GM19452 (cell line): ENCODE measurements at regions not wholly inside any gene's neighbourhood (a gene's known extent, or its start where the extent isn't known, plus 50 kb on each side); places are given as distances from the start of the nearest gene placed in this dataset.
"Not testable (repeated sequence)": the region's sequence is repeated elsewhere in the genome, so short reads cannot be mapped to it uniquely, and the experiment has no call there.

Experiments used
- ATAC-seq: cut with Tn5 transposase; IDR thresholded peaks from one replicate; pipeline ENCODE4 v1.9.1; 2021; ENCODE audit not compliant: unreplicated experiment

DNA sequence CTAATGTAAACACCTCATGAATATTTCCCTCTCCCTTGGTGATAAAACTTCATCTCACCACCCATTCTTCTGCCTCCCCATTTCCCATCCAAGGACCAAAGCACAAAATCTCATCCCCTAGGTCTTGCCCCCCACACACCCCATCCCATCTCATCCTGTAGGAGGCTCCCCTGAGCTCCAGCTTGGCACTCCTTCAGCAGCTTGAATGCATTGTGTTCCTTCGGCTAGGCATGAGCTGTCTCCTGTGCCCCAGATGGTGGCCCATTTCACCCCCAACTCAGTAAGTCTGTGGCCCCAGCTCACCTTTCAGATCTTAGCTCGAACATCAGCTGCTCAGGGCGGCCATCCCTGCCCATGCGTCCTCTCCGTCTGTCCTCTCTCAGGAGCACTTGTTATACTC is 203.6 kb upstream of the NR2F2 start:
- no peak for ATAC-seq

DNA sequence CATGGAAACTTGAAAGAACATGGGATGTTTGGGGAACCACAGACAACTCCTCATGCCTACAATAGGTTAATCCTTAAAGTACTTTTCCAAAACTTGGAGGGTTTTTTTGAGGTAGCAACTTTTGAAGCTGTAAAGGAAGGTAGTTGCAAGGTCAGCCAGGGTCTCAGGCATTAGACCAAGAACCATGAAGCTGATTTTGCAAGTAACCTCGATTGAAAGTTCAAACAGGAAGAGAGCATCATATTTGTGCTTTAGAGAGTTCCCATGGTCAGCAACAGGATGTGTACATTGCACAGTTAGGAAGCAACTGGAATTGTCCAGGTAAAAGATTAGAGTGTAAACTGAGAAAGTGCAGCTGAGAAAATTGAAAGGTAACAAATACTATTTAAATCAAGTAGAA is 199.8 kb upstream of the NR2F2 start:
- no peak for ATAC-seq

DNA sequence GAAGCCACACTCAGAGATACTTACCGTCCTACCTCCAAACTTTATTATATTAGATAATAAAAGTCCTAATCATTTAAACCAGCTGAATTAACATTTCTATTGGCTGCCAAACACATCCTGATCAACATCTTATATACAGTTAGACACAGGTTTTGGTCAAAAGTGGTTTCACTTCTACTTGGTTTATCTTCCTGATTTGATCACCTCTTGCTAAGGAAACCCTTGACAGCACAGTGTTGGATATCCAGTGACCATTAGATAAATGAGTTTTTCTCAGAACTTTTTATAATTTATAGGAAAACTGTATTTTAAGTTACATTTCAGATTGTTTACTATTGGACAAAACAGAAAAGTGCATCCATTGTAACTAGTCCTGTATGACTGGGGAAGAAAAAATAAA is 198.4 kb upstream of the NR2F2 start:
- ATAC-seq, result no peak

DNA sequence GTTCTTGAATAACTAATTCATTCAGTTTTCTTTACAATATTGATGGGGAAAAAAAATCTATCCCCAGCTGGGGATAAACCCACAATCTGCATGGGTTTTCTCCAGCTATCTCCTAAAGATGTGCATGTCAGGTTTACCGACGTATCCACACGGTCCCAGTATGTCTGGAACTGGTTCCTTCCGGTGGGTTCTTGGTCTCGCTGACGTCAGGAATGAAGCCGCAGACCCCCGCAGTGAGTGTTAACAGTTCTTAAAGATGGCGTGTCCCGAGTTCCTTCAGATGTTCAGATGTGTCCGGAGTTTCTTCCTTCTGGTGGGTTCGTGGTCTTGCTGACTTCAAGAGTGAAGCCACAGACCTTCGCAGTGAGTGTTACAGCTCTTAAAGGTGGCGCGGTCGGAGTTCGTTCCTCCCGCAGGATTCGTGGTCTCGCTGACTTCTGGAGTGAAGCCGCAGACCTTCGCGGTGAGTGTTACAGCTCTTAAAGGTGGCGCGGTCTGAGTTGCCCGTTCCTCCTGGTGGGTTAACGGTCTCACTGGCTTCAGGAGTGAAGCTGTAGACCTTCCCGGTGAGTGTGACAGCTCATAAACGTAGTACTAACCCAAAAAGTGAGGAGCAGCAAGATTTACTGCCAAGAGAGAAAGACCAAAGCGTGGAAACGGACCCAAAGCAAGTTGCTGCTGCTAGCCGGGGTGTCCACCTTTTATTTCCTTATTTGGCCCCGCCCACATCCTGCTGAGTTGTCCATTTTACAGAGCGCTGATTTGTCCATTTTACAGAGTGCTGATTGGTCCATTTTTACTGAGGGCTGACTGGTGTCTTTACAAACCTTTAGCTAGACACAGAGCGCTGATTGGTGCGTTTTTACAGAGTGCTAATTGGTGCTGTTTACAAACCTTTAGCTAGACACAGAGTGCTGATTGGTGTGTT is 195.1 kb upstream of the NR2F2 start:
- no peak for ATAC-seq

DNA sequence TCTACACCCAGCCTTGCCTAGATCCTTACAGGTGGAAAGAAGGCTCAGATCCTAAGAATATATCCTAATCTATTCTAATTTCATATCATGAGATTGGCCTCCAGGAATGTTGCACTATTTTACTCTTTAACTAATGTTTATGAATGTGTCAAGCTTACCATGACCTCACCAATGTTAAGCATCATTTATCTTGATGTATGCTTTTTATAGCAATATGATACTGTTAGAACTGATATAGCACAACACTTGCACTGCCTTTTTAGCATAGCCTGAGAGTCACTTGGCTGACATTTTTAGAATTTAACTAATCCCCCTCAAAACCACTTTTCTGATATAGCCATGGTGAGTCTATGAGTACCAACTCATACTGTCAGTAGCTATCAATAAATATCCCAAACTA is 191.5 kb upstream of the NR2F2 start:
- no peak for ATAC-seq

DNA sequence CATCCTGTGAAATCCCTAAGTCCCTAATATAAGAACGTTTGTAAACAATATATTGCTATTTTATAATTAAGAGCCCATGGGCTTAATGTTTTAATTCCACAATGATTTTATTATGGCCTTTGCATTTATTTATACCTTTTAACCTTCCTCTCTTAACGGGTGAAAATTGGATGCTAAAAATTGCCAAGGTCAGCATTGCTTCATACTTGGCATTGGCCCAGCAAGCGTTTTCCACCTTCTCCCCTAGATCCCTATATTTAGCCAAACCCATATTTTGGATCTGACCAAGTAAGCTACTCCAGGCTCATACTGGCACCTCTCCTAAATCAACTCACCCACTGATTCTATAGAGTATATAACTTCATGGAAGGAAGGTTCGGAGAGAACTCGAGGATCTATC is 188.0 kb upstream of the NR2F2 start:
- ATAC-seq, result no peak

DNA sequence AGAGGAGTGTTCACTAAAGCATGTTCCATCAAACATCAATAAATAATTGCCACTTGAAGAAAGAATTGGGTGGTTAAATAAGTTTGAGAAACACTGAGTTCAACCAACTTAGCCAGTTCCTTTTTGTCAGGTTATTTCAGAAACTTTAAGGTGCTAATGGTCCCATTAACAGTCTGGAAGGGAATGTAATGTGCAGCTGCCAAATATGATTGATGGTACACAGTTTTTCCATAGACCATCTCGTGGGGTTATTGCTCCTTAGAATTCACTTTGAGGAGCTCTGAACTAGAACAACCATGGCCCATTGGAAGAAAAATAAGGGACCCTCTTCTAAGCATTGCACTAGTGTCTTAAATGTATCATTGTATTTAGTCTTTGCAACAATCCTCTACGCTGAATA is 185.8 kb upstream of the NR2F2 start:
- ATAC-seq, result no peak

DNA sequence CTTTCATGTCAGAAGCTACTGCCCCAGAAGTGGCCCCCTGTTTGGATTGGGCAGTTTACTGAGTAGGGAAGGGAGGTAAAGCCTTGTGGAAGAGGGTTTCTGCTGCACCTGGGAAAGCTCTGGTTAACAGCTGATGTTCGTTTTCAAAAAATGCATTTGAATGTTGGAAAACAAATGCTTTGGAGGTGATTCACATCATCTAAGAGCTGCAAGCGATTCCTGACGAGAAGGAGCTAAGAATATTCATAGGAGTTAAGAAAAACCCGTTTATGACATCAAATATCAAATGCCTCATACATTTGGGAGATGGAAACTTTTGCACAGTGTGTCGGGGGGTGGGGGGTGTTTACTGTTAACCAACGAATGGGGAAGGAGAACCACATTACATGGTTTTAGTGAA is 183.8 kb upstream of the NR2F2 start:
- ATAC-seq, result no peak

DNA sequence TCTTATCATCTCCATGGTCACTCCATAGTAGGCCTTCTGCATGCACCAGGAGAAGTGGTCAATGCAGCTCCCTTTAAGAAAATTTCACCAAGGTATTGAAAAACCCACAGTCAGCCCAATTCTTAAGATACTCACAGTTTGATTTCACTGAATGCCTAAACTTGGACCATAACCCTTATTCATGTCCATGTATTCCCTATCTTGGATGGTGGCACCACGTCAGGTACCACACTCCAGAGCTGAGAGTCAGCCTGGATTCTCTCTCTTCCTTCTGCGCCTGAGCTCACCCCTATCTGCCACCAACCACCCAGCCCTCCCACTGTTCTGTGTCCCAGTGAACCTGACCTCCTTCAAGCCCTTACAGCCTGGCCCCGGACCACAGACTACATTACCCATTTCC is 183.2 kb upstream of the NR2F2 start:
- no peak for ATAC-seq

DNA sequence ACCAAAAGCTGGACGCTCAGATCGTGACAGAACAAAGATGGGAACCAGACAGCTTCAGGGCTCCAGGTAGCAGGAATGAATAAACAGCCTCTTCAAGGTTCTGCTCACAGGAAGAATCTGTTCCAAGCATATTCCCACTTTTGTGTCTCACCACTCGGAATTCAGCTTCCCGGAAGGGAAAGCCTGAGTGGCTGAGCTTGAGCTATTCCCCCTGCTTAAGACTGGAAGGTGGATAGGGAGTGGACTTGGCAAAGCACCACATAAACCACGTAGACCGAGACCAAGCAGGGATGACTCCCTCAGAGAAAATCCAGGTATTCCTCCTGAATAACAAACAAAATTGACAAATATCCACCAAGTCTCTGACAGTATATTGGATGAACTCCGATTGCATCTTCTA is 180.2 kb upstream of the NR2F2 start:
- ATAC-seq, result no peak

DNA sequence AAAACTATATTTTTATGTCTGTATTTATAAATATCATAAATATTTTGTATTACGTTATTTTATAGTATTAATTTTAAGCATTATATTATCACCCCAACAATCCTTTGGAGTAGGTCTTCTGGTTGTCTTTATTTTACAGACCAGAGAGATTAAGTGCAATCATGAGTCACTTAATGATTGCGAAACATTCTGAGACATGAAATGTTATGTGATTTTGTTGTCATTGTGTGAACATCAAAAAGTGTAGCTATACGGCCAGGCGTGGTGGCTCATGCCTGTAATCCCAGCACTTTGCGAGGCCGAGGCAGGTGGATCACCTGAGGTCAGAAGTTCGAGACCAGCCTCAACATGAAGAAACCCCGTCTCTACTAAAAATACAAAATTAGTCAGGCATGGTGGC is 178.8 kb upstream of the NR2F2 start:
- not testable (repeated sequence) for ATAC-seq

DNA sequence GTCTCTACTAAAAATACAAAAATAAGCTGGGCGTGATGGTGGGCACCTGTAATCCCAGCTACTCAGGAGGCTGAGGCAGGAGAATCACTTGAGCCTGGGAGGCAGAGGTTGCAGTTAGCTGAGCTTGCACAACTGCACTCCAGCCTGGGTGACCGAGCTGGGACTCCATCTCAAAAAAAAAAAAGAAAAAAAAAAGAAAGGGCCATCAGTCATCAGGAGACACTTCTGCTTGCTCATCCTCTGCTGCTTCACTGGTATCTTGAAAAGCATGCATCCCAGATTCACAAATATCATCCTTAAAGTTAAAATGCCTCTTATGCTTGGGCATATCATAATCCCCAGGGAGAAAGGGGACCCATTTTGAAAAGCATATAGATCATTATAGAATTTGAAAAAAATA is 176.6 kb upstream of the NR2F2 start:
- ATAC-seq, result no peak

DNA sequence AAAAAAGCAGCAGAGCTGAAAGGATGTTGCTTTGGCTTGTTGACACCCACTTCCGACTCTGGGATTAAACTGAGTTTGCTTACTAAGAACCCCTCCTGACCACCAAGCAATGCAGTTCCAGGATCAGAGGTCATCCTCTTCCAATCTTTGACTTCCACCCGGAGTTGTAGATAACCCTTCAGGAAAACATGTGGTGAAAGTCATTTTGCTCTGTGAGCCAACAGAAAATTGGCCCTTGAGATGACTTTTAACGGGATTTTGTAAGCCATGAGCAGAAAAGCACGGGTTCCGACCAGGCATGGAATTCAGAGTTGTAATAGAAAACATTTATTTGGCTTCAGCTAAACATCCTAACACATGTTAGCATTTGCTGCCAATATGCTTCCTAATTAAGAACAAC is 171.6 kb upstream of the NR2F2 start:
- ATAC-seq, result no peak

DNA sequence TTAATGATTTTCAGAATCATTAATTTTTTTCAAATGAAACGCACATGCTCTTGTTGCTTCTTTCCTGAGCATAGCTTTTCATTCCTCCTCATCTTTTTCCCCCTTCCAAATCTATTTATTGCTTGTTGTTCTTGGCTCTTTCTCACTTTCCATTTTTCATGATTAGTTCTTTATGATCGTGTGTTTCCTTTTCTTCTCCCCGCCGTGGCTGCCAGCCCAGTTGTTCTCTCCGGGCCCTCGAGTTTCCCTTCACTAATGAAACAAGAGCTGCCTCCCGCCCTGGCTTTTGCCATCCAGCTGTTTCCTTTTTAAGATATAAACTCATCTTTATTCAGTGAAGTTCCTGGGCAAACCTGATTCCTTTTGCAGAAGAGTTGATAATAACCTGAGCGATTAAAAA is 170.2 kb upstream of the NR2F2 start:
- ATAC-seq, result no peak

DNA sequence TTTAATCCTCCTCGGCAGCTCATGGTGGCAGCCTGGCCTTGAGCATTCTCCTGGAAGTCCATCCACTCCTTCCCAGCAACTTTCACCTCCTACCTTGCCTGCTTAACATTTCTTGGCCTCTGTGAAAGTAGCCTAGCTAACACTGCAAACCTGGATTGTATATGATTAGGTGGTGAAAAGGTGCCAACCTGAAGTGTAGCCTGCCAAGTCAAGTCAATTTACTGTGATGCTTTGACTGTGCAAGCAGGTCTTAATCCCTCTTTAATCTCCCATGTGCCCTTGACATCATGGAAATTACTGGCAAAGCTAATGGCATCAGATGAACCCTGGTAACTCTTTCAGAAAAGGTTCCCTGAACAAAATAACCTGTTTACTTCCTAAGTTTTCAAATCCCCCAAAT is 169.7 kb upstream of the NR2F2 start:
- ATAC-seq, result no peak

DNA sequence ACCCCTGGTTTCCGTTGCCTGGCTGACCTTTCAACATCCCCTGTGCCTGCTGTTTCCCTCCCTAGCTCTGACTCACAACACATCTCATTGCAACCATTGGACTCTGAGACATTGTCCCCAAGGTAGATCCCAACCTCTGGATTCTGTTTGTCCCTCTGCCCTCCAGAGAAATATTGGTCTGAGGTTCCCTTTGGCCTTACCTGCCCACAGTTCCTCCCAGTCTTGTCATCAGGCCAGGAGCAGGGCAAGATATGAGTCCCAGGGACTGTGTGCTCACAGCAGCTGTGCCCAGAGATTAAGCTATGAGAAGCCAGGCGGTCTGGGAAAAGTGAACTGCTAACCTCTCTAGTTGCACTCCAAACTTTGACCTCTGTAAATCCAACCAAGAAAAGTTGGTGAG is 168.2 kb upstream of the NR2F2 start:
- ATAC-seq, result no peak

DNA sequence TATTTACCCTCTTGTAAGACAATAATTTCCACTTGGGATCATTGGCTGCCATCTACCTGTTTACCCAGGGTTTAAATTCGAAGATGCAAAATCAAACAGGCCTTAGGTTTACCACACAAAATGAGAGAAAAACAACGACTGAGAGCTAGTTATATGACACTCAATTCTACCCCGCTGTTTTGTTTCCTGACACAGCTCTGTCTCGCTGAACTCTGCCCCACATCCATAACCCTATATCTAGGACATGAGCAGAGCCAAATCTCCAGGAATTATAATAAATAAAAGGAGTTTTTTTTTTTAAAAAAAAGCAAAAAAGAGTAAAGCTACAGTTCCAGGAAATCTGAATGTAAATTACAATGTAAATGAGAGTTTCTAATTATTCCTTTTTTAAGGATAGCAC is 165.4 kb upstream of the NR2F2 start:
- no peak for ATAC-seq

DNA sequence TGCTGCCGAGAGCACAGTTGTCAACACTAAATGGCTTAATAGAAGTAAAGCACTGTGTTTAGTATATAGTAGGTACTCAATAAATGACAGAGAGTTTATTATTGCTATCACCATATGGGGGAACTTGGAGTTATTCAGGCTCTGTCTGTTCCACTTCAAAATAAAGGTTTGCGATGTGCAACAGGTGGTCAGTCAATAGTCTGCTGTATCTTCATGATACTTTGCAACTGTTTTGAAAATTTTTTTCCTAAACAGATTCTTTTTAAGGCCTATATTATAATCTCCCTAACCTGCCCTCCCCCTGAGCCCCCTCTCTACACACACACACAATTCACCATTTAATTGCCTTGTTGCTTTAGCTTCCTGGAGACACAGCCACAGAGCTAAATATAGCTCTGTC is 164.7 kb upstream of the NR2F2 start:
- no peak for ATAC-seq

DNA sequence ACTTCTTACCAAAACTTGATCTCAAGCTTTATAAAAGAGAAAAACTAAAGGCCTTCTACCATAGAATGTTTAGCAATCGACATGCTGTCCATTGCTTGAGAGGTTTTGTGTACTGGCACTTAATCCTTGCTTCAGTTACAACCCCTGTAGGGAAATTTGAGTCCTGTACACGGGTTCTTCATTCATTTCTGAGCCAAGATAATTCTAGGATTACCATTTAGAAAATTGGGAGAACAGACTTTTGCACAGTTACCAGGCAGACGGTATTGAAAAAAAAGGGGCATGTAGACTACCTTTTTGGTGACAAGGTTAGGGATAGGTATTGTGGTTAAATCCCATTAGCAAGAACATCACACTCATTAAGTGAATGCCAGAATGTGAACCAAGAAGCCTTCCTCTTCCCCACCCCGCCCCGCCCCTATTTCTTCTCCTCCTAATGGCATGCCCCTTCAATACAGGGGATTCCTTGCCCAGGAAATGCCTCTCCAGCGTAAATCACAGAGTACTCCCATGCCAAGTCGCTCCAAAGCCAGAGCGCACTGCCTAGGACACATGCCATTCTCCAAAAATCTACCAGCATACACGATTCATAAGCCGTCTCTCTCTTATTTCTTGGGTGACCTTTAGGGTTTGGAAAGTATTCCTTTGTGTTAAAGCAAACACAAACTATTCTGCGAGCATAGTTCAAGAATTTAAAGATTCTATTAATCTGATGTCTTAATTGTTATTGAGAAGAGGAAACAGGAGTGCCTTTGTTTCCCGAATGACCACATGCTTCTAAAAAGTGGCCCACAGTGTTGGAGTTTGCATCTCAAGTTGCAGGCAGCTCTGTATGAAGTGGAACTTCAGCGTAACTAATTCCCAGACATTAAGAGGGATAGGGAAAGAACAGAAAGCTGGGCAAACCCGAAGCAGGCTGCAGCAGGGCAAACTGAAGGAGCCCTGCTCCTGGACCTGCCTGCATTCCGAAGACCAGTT is 164.0 kb upstream of the NR2F2 start:
- no peak for ATAC-seq

DNA sequence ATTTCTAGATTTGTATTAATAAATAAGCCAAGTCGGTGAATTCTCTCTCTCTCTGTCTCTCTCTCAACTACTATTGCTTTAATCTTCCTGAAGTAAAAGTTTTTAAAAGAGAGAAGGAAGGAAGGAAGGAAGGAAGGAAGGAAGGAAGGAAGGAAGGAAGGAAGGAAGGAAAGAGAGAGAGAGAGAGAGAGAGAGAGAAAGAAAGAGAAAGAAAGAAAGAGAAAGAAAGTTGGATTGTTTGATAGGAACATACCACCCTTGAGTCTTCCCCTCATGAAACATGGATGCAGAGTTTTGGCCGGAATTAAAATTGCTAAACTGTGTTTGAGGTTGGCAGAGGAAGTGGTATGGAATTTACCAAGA is 159.9 kb upstream of the NR2F2 start:
- ATAC-seq, result not testable (repeated sequence)

DNA sequence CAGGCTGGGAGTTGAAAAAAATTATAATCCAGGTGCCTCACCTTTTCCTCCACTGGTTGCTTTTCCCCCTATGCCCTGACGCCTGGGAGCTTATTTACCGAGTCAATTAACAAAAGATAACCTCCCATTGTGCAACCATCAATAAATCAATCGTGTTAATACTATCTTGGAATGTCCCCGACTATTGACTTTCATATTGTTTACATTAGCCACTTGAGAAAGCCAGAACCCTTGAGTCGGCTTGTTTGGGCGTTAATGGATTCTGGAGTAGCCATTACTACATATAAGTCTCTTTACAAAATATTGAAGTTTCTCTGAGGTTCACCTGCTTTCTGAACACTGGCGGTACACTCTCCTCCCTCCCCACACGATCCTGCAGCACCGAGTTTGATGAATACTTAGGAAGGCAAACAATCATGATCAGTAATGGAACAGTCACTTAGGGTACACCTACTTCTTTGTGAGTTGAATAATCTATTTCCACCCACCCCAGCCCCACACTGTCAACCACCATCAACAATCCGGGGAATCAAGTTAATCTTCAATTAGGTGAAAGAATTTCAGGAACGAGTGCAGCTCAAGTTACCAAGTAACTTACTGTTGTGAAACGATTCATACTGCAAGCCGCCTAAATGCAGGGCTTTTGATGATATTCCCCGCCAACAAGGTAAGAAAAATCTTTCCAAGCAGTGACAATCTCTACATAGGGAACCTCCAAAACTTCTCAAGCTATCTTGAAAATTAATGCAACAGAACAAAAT is 159.3 kb upstream of the NR2F2 start:
- no peak for ATAC-seq
